Hepatic stellate cell (primary cell): ENCODE measurements at regions not wholly inside any gene's neighbourhood (a gene's known extent, or its start where the extent isn't known, plus 50 kb on each side); places are given as distances from the start of the nearest gene placed in this dataset.
"Not testable (repeated sequence)": the region's sequence is repeated elsewhere in the genome, so short reads cannot be mapped to it uniquely, and the experiment has no call there.

Experiments
- DNase-seq: peaks from one replicate; pipeline ENCODE4 v3.0.0; 2011; ENCODE audit warnings: low spot score

DNA sequence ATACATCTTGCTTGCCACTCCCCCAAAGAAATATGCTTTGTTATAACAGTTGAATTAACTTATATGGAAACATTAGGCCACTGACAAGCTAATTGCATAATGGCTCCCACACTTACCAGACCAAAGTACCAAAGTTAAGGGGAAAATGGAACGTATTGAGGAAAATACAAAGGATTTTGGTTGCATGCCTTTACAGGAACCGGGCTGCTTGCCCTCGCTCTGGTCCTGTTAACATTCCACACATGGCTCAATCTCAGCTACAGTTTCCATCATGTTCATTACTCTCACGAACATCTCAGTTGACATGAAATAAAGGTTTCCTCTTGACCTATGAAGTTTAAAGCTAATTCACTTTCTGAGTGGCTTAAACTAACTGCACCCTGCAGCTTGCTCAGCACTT is 220.7 kb upstream of the RXFP2 start:
- no peak for DNase-seq

DNA sequence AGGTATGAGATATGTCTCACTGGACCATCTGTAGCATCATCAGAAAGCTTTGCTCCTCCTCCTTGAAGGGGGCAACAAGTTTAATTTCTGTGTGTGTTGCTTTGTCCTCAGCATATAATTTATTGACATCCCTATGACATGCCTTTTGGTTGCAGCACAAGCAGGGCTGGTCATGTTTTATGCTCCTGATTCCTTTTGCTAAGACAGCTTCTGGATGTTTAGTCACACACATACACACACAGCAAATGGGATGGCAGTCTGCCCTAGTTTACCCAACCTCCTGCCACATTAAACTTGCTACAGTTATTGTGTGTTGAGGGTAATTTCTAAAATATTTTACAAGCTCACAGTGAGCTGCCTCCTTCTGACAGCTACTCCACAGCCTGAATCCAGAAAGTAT is 217.9 kb upstream of the RXFP2 start:
- DNase-seq, result no peak

DNA sequence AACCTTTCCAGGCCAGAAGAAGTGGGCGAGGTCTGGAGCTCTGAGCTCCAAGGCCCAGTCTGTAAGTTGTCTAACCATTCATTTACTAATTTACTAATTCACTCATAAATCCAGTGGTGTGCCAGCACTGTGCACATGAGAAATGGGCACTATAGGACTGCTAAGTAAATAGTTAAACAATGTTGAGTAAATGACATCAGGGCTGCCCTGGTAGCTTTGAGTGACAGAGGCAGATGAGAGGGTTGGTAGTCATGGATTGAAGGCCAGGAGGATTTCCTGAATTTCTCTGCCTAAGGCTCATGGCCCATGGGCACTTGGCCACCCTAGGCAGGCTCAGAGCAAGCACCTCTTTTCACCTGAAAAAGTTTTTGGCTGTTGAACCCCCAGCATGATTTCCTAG is 216.9 kb upstream of the RXFP2 start:
- DNase-seq, result no peak

DNA sequence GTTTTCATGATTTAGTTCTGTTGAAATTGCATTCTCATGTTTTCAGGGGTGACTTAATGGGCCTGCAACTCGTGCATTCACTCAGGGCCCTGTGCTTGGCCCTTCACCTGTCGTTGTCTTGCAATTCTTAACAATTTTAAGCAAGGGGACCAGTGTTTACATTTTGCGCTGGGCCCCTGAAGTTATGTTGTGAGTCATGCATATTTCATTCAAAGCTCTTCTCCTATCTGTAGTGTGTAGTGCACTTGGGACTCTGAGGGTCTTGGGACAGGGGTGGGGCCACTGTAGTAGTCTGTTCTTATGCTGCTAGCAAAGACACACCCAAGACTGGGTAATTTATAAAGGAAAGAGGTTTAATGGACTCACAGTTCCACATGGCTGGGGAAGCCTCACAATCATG is 211.2 kb upstream of the RXFP2 start:
- DNase-seq, result no peak

DNA sequence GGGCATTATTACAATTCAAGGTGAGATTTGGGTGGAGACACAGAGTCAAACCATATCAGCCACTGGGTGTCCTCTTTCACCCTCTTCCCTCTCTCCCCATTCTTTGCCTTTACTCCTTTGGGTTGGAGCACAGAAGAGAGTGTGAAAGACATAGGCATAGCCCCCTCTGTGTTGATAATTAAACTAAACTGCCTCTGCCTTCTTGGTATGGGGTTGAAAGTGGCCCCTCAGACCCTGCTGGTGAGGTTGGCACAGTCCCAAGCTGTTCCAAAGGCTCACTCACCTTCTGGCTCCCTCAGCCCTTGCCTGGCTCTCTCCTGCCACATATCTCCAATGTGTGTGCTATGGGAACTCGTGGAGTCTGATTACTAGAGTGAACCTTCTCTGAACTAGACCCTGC is 210.6 kb upstream of the RXFP2 start:
- no peak for DNase-seq

DNA sequence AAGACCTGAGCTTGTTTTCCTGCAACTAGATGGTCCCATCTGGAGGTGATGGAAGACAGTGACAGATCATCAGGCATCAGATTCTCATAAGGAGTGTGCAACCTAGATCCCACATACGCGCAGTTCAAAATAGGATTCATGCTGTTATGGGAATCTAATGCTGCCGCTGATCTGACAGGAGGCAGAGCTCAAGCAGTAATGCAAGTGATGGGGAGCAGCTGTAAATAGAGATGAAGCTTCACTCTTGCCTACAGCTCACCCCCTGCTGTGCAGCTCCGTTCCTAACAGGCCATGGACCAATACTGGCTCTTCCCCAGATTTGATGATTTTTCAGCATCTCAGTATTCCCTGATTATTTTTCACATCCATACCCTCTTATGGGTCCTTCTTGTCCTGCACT is 208.4 kb upstream of the RXFP2 start:
- no peak for DNase-seq

DNA sequence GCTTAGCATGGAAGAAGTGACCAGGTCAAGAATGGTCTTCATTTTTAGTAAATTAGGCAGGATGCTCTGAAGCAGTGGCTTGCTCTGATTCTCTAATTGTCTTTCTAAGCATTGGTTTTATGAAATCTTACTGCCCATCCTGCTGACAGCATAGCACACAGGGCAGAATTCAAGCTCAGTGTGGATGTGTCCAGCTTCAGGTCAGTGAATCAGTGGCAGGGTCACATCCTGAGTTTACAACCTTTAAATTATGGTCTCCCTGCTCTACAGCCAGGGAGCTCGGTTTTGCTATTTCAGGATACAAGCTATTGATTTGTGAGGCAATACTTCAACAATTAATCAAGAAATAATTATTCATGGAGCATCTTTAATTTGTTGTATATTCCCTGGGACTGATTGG is 202.3 kb upstream of the RXFP2 start:
- no peak for DNase-seq

DNA sequence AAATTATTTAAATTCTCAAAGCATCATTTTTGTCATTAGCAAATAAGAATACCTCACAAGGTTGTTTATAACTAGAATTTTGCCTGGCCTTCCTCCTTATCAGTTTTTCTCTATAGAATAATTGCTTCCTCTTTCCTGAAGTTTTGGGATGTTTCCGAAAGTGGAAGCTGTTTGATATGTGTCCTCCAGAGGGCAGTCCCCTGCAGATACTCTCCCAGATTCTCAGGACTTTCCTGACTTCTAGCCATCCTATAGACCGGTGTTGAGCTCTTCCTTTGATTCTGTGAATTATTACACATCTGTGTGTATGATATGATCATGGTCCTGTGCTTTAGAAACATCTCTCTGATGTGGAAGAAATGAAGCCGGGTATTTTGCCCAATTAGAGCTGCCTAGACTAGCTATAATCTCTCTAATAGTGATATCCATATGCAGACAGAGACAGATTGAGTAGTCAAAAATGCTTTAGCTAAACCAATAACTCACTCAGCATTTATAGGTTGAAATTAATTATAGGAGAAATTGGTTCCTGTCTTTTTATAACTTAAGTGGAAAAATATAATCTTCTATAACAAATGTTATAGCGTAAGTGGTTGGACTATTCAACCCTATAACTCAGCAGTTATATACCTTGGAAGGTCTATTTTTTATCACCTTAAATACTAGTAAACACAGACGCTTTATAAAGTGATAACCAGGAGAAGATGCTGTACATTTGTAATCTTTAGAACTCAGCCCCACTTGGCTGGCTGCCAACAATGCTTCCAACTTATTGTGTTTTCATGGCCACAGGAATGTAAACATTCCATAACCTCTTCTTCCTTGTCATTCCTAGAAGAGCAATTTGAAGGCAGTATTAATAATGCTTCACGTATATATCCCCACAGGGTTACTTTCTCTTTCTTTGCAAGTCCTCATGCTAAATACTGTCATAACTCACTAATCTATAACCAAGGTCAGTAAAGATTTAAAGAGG is 201.0 kb upstream of the RXFP2 start:
- DNase-seq, result peak; percentile 24

DNA sequence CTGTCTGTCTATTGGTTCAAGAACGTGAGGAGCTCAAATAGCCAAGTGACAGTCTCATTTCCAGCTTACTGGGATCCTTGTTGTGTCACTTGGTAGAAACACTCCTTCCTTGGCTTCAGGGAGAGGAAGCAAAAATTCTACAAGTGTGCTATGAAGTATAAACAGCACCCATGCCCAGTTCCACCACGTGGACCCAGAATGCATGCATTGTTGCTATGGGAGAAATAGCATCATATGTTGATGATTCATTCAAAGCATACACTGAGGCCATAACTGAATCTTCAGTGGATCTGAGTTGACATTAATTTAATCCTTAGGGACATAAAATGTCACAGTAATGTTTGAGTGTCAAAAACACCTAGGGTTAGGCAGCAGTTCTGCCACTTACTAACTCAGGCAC is 199.0 kb upstream of the RXFP2 start:
- DNase-seq, result no peak

DNA sequence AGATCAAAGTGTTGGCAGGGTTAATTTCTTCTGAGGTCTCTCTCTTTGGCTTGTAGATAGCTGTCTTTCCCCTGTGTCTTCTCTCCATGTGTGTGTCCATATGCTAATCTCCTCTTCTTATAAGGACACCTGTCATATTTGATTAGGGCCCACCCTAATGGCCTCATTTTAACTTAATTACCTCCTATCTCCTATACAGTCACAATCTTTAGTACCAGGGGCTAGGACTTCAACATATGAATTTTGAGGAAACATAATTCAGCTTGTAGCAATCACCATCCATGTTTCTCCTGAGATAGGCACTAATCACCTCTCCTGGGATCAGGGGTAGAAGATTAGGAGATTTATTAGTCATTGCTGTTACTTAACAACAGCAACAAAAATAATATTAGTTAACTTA is 196.1 kb upstream of the RXFP2 start:
- DNase-seq, result no peak

DNA sequence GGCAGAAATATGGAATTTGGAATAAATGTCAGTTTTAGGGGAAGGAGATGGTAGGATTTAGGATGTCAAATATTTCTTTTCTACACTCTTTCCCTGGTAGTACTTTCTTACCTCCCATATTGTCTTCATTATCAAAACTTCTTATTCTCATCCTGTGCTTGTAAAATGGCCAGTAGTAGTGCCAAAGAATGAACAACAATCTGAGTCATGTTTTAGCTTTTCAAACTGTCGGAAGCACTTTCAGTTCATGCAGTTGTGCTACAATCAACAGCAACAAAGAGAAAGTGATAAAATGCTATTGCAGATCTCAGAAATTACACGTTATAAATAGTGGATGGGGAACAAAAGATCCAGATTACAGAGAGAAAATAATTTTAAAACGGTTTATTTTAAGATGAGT is 193.7 kb upstream of the RXFP2 start:
- no peak for DNase-seq

DNA sequence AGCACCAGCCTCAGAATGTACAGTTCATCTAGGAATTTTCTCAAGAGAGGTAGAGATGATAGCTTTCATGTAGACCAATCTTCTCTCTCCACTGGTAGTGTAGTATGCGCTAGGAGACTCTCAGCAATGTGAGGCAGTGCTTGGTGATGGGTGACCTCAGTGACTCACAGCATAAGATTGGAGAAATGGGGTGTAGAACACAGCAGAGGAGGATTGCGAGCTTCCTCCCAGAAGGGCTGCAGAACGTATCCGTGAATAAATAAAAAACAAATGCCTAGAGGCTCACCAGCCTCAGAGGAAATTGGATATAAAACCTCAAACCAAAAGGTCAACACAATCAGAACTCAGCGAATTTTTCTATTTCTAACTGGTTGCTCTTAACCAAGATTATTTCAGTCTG is 182.9 kb upstream of the RXFP2 start:
- DNase-seq, result peak; percentile 29

DNA sequence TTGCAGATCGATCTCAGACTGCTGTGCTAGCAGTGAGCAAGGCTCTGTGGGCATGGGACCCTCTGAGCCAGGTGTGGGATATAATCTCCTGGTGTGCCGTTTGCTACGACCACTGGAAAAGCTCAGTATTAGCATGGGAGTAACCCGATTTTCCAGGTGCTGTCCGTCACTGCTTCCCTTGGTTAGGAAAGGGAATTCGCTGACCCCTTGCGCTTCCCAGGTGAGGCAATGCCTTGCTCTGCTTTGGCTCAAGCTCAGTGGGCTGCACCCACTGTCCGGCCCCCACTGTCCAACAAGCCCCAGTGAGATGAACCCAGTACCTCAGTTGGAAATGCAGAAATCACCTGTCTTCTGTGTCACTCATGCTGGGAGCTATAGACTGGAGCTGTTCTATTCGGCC is 155.1 kb upstream of the RXFP2 start:
- not testable (repeated sequence) for DNase-seq

DNA sequence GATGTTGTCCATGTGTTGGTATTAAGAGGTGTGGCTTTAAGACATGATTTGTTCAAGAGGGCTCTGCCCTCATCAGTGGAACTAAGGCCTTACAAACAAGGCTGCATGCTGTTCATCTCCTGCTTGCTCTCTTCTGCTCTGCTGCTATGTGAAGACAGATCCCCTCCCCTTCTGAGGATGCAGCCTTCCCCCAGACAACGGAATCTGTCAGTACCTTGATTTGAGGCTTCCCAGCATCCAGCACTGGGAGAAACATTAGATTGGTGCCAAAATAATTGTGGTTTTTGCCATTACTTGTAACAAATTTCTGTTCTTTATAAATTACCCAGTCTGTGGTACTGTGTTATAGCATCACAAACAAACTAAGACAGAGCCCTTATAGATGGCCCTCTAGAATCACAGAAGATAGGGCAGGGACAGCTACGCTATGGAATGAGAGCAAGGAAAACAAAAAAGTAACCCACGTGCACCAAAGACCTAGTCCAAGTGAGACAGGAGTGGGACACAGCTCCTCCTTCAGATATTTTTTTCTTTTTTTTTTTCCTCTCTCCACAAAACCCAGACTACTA is 151.5 kb upstream of the RXFP2 start:
- peak; percentile 4 for DNase-seq

DNA sequence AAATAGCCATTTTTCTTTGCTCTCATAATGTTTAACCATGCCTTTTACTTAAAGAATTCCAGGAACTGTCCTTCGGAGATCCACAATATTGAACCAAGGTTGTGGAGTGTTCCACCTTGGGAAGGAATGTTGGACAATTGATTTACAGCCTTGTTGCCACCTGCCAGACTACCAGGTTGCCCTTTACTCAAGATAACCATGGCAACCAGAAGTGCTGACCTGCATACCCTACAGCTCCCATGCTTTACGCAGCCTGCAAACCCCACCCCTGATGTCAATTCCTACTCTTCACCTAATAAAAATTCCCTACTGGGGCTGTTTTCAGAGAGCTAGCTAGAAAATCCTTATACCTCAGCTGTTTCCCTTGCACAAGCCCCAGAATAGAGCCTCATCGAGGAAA is 151.0 kb upstream of the RXFP2 start:
- no peak for DNase-seq

DNA sequence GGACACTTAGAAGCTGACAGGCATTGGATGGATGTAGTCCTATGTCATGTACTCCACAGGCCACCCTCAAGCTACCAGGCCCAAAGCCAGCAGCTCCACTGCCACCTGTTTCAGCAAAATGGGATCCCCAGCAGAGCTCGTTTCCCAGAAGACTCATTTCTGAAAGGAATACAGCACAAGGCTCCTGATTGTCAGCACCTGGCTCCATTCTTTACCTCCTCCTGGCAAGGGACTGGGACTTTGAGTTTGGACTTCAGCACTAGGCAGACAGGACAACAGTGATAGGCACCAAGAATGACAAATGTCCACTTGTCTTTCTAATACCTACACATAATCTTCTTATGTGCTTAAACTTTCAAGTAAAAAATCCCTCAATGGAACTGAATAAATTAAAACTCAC is 150.4 kb upstream of the RXFP2 start:
- no peak for DNase-seq

DNA sequence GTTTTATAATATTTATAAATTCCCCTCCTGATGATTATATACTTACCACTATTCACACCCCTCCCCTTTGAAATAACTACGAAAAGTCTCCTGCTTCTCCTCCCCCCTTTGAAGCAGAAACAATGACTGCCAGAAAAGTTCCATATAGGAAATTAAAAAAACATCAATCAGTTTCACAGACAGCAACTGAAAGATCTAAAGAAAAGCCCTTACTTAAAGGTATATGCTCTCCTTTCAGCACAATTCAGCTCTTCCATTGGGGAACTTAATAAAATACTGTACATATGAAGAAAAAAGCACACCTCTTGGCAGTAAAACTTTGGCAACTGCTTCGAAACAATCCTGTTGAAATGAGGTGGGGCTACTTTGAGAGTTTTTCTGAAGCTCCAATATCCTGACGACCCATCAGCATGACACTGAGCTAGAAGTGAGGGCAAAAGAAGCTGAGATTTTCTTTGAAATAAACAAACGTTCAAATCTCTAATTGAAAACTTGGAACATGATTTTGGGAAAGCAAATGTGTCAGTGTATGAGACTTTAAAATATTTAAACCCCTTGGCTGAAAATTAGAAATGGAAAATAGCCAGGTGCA is 147.6 kb upstream of the RXFP2 start:
- no peak for DNase-seq

DNA sequence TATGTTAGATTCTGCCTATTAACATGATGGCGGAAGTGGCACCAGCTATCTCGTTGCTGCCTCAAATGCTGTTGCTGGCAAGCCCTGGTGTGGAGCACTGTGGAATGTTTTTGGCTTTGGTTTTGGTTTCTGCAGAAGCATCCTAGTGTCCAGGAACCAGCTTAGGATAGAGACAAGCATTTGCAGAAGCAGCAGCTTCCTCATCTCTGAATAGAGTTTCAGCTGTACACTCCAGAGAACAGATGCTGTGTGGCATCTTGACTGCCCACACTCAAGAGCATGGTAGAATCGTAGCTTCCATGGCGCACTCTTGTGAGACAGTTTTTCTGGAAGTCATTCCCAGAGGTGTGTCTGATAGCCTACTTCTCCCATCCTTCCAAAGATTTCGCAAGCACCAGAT is 145.3 kb upstream of the RXFP2 start:
- no peak for DNase-seq

DNA sequence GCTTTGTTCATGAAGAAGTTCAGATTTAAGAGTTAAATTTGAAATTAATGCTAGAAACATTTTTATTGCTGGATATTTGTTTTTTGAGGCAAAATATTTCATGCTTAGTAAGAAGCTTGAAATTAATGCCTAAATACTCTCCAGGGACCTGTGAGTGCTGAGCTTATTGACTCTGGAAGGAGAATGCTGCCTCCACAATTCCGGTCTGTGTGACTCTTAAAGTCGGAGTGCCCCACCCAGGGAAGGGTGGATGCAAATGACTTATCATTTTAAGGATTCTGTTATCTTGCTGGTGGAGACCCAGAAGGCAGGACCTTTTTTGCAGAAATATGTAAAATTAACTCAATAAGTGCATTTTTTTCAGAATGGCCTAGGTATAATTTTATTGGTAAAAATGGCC is 143.8 kb upstream of the RXFP2 start:
- peak; percentile 30 for DNase-seq

DNA sequence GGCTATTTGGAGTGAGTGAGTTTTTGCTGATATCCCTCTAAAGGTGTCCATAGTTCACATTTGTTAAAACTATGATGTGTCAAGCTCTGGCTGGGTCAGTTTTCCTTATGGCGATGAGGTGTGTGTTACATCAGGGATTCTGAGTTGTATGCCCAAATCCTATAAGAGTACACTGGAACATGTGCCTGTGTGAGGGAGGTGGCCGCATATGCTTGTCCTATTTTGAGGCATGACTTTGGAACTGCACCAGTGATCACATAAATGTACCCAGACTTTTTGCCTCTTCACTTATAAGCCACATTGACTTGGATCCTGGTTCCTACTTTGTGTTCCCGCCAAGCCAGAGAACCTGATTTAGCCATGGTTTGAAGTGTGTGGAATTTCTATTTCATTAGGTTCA is 140.3 kb upstream of the RXFP2 start:
- DNase-seq, result no peak

DNA sequence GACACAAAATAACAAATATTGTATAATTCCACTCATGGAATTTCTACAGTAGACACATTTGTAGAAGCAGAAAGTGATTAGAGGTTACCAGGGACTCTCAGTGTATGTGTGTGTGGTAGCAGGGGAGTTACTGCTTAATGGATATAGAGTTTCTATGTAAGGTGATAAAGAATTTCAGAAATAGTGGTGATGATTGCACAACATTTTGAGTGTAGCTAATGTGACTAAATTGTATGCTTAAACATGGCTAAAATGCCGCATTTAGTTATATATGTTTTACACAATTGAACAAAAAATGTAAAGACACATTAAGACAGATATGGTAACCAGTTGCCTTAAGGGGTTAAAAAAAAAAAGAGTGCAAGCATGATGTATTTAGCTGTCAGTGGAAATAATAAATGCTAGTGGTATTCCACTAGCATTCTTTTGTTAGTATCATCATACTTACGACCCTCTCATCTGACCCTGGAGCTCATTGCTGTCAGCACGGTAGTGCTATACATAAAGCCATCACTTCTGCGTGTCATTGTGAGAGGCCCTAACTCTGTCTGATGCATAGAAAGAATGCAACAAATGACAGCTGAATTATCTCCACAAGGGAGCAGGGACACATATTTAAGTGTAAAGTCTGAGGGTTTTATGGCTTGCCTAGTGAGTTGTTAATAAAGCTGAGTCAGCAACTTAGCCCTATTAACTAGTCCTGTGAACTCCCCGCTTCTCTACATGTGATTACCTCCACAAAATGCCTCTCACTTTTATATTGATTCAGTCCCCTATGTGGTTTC is 134.1 kb upstream of the RXFP2 start:
- DNase-seq, result no peak

DNA sequence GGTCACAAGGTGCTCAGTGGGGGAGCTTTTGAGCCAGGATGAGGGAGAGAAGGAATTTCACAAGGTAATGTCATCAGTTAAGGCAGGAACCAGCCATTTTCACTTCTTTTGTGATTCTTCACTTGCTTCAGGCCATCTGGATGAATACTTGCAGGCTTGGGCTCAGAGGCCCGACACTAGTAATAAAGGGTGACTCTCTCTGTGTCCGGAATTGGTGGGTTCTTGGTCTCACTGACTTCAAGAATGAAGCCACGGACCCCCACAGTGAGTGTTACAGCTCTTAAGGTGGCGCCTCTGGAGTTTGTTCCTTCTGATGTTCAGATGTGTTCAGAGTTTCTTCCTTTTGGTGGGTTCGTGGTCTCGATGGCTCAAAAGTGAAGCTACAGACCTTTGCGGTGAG is 131.8 kb upstream of the RXFP2 start:
- not testable (repeated sequence) for DNase-seq

DNA sequence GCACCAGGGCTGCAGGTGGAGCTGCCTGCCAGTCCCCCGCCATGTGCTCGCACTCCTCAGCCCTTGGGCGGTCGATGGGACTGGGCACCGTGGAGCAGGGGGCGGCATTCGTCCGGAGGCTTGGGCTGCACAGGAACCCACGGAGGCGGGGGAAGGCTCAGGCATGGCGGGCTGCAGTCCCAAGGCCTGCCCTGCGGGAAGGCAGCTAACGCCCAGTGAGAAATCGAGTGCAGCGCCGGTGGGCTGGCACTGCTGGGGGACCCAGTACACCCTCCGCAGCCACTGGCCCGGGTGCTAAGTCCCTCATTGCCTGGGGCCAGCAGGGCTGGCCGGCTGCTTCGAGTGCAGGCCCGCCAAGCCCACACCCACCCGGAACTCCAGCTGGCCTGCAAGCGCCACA is 130.5 kb upstream of the RXFP2 start:
- DNase-seq, result not testable (repeated sequence)
